ENCODE measurements at regions not wholly inside any gene's neighbourhood (a gene's known extent, or its start where the extent isn't known, plus 50 kb on each side); places are given as distances from the start of the nearest gene placed in this dataset.

DNA sequence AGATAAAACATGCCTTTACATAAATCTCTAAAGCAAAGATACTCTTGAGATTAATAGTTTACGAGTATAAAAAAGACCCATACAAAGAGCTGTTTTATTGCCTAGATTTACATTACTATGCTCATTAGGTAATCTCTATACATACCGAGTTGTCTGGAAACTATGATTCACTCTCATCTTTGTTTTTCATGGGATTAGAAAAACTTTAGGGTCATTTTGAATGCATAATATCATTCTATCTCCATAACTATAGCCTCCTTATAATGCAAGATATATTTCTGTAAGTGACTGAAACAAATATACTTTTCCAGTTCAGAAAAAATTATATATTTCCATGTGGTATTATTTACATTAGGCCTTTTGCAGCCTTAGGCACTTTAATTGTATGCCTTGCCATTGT, 1088.7 kb upstream of the ARRDC3 start:
- Histone ChIP-seq H3K4me2 (ENCODE audit: control insufficient read depth, insufficient read depth) (no peak overlapping the region), H3K79me2 (ENCODE audit: control insufficient read depth, insufficient read depth, low read length) (no peaks in the 10 kb centered on the region), H4K20me1 (ENCODE audit: control insufficient read depth, insufficient read depth) (no peaks in the 10 kb centered on the region), H3K27ac (ENCODE audit: control insufficient read depth, insufficient read depth) (no peak overlapping the region), H3K9ac (ENCODE audit: control insufficient read depth, insufficient read depth, low read length) (no peak overlapping the region), H3K4me1 (ENCODE audit: control insufficient read depth, insufficient read depth, low read length) (no peaks in the 10 kb centered on the region), H2AFZ (ENCODE audit: control insufficient read depth, low read depth, low read length) (no peak overlapping the region), H3K36me3 (ENCODE audit: control insufficient read depth in 2 of 2, insufficient read depth in 2 of 2, low read length in 1 of 2) (no peaks in the 10 kb centered on the region), H3K4me3 (no peak overlapping the region), H3K27me3 (replicated peaks in 1 of 2; ENCODE audit: control insufficient read depth in 2 of 2, insufficient read depth in 2 of 2, low read length in 1 of 2) (no peaks in the 10 kb centered on the region), H3K9me3 (replicated peaks; ENCODE audit: control insufficient read depth, insufficient read depth, low read length) (no peaks in the 10 kb centered on the region; the same call in 1 of the 3 replicates)
- FAIRE-seq (no peak), ATAC-seq (no peak), DNase-seq (ENCODE audit: low read depth, low spot score) (no peak)
- ChIA-PET POLR2A (no interaction called here), RAD21 (ENCODE audit: unreplicated experiment) (no interaction called here), SMC1A (ENCODE audit: uncharacterized antibody, unreplicated experiment) (no interaction called here), CTCF (interaction anchor here (1.1 to 1.5 kb wide), 3 partner anchors 10 to 160 kb away, joined by 3 to 7 read pairs (median 4); no protein-coding TSS in a partner anchor)
- WGBS (ENCODE audit: insufficient coverage, insufficient replicate concordance, low lambda C conversion rate, missing lambda C conversion rate): 3% methylated on average over 2 of the region's 2 CpGs
- in situ Hi-C loops (cut with MboI) (no loop called here), intact Hi-C loops (cut with micrococcal nuclease; ENCODE audit: unreplicated experiment) (loop anchor here (2.0 kb wide), 1 partner anchor 163 kb away; no protein-coding TSS in a partner anchor)
- BruUV-seq (replicated peaks): no TSS peak
- TF ChIP-seq EZH2 (IDR thresholded peaks at IDR 0.05; ENCODE audit: borderline replicate concordance, control insufficient read depth, low read depth, low read length): no peak
- TF ChIP-seq, protein P1, sequence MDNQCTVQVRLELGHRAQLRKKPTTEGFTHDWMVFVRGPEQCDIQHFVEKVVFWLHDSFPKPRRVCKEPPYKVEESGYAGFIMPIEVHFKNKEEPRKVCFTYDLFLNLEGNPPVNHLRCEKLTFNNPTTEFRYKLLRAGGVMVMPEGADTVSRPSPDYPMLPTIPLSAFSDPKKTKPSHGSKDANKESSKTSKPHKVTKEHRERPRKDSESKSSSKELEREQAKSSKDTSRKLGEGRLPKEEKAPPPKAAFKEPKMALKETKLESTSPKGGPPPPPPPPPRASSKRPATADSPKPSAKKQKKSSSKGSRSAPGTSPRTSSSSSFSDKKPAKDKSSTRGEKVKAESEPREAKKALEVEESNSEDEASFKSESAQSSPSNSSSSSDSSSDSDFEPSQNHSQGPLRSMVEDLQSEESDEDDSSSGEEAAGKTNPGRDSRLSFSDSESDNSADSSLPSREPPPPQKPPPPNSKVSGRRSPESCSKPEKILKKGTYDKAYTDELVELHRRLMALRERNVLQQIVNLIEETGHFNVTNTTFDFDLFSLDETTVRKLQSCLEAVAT (IDR thresholded peaks at IDR 0.05): no peak
- TF ChIP-seq ETV6 (conservative IDR thresholded peaks at IDR 0.05 in 1 of 2, IDR thresholded peaks at IDR 0.05 in 1 of 2; ENCODE audit: borderline replicate concordance in 1 of 2, low read depth in 1 of 2): no peak
- TF ChIP-seq, protein P2, sequence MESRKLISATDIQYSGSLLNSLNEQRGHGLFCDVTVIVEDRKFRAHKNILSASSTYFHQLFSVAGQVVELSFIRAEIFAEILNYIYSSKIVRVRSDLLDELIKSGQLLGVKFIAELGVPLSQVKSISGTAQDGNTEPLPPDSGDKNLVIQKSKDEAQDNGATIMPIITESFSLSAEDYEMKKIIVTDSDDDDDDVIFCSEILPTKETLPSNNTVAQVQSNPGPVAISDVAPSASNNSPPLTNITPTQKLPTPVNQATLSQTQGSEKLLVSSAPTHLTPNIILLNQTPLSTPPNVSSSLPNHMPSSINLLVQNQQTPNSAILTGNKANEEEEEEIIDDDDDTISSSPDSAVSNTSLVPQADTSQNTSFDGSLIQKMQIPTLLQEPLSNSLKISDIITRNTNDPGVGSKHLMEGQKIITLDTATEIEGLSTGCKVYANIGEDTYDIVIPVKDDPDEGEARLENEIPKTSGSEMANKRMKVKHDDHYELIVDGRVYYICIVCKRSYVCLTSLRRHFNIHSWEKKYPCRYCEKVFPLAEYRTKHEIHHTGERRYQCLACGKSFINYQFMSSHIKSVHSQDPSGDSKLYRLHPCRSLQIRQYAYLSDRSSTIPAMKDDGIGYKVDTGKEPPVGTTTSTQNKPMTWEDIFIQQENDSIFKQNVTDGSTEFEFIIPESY (IDR thresholded peaks at IDR 0.05): no peak
- TF ChIP-seq, protein P3, sequence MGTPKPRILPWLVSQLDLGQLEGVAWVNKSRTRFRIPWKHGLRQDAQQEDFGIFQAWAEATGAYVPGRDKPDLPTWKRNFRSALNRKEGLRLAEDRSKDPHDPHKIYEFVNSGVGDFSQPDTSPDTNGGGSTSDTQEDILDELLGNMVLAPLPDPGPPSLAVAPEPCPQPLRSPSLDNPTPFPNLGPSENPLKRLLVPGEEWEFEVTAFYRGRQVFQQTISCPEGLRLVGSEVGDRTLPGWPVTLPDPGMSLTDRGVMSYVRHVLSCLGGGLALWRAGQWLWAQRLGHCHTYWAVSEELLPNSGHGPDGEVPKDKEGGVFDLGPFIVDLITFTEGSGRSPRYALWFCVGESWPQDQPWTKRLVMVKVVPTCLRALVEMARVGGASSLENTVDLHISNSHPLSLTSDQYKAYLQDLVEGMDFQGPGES (IDR thresholded peaks at IDR 0.05): no peak
- TF ChIP-seq MTA2 (IDR thresholded peaks at IDR 0.05; ENCODE audit: low read depth): no peak
- no peak for TF ChIP-seq ATF7 (IDR thresholded peaks at IDR 0.05; ENCODE audit: low read depth)
- TF ChIP-seq RAD21 (IDR thresholded peaks at IDR 0.05; ENCODE audit: insufficient read depth, low read depth, low read length): no peak
- no peak for TF ChIP-seq HCFC1 (IDR thresholded peaks at IDR 0.05; ENCODE audit: low read length)
- no peak for TF ChIP-seq PAX5 (IDR thresholded peaks at IDR 0.05; ENCODE audit: borderline replicate concordance, low read depth, low read length)
- TF ChIP-seq NFXL1 (IDR thresholded peaks at IDR 0.05; ENCODE audit: borderline replicate concordance): no peak
- TF ChIP-seq, protein P4, sequence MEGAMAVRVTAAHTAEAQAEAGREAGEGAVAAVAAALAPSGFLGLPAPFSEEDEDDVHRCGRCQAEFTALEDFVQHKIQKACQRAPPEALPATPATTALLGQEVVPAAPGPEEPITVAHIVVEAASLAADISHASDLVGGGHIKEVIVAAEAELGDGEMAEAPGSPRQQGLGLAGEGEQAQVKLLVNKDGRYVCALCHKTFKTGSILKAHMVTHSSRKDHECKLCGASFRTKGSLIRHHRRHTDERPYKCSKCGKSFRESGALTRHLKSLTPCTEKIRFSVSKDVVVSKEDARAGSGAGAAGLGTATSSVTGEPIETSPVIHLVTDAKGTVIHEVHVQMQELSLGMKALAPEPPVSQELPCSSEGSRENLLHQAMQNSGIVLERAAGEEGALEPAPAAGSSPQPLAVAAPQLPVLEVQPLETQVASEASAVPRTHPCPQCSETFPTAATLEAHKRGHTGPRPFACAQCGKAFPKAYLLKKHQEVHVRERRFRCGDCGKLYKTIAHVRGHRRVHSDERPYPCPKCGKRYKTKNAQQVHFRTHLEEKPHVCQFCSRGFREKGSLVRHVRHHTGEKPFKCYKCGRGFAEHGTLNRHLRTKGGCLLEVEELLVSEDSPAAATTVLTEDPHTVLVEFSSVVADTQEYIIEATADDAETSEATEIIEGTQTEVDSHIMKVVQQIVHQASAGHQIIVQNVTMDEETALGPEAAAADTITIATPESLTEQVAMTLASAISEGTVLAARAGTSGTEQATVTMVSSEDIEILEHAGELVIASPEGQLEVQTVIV (IDR thresholded peaks at IDR 0.05; ENCODE audit: borderline replicate concordance, partially characterized antibody): no peak
- no peak for TF ChIP-seq LARP7 (IDR thresholded peaks at IDR 0.05)

All from GM12878 (cell line).